ENCODE measurements at regions not wholly inside any gene's neighbourhood (a gene's known extent, or its start where the extent isn't known, plus 50 kb on each side); places are given as distances from the start of the nearest gene placed in this dataset.

GRCh38 chr3:3927965-3928364 is 128.7 kb downstream of the LRRN1 start:
- intact Hi-C loops (cut with micrococcal nuclease) = no loop called here

More at GRCh38 chr3:3927965-3928364, 128.7 kb downstream of the LRRN1 start:
- BruUV-seq (replicated peaks) = no TSS peak
- H2AK5ac ChIP-seq (ENCODE audit: low read depth, low read length) = no peak overlapping the region
- WGBS, 2 experiments (ENCODE audit: extremely low coverage in 2 of 2, insufficient read length in 1 of 2) = no CpG with 5 or more reads among the region's 1 CpG
- DNase-seq (no peak), ATAC-seq (ENCODE audit: low read depth) (no peak)
- H2BK15ac ChIP-seq (ENCODE audit: low read depth, low read length) = no peak overlapping the region
- H3K18ac ChIP-seq (ENCODE audit: low read depth, low read length) = no peak overlapping the region
- no peak overlapping the region for H3K27ac ChIP-seq (ENCODE audit: insufficient read depth, low read length)
- no peak for TF ChIP-seq FOS (IDR thresholded peaks at IDR 0.05; ENCODE audit: low read depth, low read length)
- no peak for TF ChIP-seq SMC3 (IDR thresholded peaks at IDR 0.05; ENCODE audit: low read depth, low read length)
- no peak for TF ChIP-seq ELK1 (IDR thresholded peaks at IDR 0.05; ENCODE audit: borderline replicate concordance, low read depth, low read length)
- no peak for TF ChIP-seq USF2 (IDR thresholded peaks at IDR 0.05; ENCODE audit: low read depth, low read length)
- TF ChIP-seq BHLHE40 (IDR thresholded peaks at IDR 0.05; ENCODE audit: low read depth, low read length) = no peak
- TF ChIP-seq CTCF (conservative IDR thresholded peaks at IDR 0.05; ENCODE audit: low read depth, low read length) = no peak
- no peak for TF ChIP-seq RFX5 (IDR thresholded peaks at IDR 0.05; ENCODE audit: low read depth, low read length)
- TF ChIP-seq CEBPB (IDR thresholded peaks at IDR 0.05; ENCODE audit: low read depth, low read length) = no peak
- no peak for TF ChIP-seq RCOR1 (IDR thresholded peaks at IDR 0.05; ENCODE audit: insufficient replicate concordance, low read length)
- TF ChIP-seq NFE2L2 (IDR thresholded peaks at IDR 0.05; ENCODE audit: low read depth, low read length) = no peak
- ChIA-PET CTCF (no interaction called here), POLR2A (ENCODE audit: unreplicated experiment) (no interaction called here)
- H3K4ac ChIP-seq (ENCODE audit: low read depth, low read length) = no peak overlapping the region
- no peaks in the 10 kb centered on the region for H3K79me1 ChIP-seq (ENCODE audit: low read depth in 1 of 2, low read length in 2 of 2)
- no peaks in the 10 kb centered on the region; the same call in none of the 2 replicates for H3K9me3 ChIP-seq (ENCODE audit: control insufficient read depth, insufficient read depth, low read length)
- no peak overlapping the region for H4K8ac ChIP-seq (ENCODE audit: low read depth in 2 of 2, low read length in 2 of 2)
- H3K9ac ChIP-seq (ENCODE audit: low read depth, low read length) = no peak overlapping the region
- no peaks in the 10 kb centered on the region for H4K20me1 ChIP-seq (ENCODE audit: insufficient read depth, low read length)
- in situ Hi-C loops (cut with MboI; ENCODE audit: low sequenced_read_pairs) (no loop called here), dilution Hi-C loops (cut with HindIII; ENCODE audit: low sequenced_read_pairs, unreplicated experiment) (no loop called here)
- no peak overlapping the region for H3K4me3 ChIP-seq (ENCODE audit: insufficient read depth, low read depth, low read length)
- no peak overlapping the region for H3K23ac ChIP-seq (ENCODE audit: low read depth, low read length)
- no peak overlapping the region for H2BK5ac ChIP-seq (ENCODE audit: low read depth, low read length, poor library complexity, severe bottlenecking)
- H2AK9ac ChIP-seq (replicated peaks; ENCODE audit: low read depth, low read length, poor library complexity) = no peak overlapping the region
- H2AFZ ChIP-seq (replicated peaks; ENCODE audit: low read length, poor library complexity) = no peak overlapping the region
- H3K36me3 ChIP-seq (ENCODE audit: control insufficient read depth, insufficient read depth, low read length) = no peaks in the 10 kb centered on the region
- H3K56ac ChIP-seq (ENCODE audit: extremely low read depth, insufficient read depth, low read length) = no peak overlapping the region
- H2BK20ac ChIP-seq (ENCODE audit: low read depth, low read length) = no peak overlapping the region
- no peak overlapping the region for H4K5ac ChIP-seq (ENCODE audit: low read depth, low read length)
- no peaks in the 10 kb centered on the region for H3K9me1 ChIP-seq (ENCODE audit: insufficient read depth, low read length)
- no peak overlapping the region for H4K91ac ChIP-seq (ENCODE audit: insufficient read depth, low read depth, low read length)
- no peak overlapping the region for H3K4me2 ChIP-seq (ENCODE audit: low read depth, low read length)
- H3K4me1 ChIP-seq (ENCODE audit: control insufficient read depth, insufficient read depth, low read length) = no peaks in the 10 kb centered on the region
- no peak overlapping the region for H2BK120ac ChIP-seq (ENCODE audit: low read depth, low read length)
- H3K14ac ChIP-seq (replicated peaks; ENCODE audit: low read depth, low read length) = no peak overlapping the region
- no peaks in the 10 kb centered on the region for H3K27me3 ChIP-seq (ENCODE audit: control insufficient read depth, insufficient read depth, low read length)

All from IMR-90 (cell line).